NCI-H2196 treated with DMSO at 0.1 percent for 48 hours (cell line): ENCODE measurements at regions not wholly inside any gene's neighbourhood (a gene's known extent, or its start where the extent isn't known, plus 50 kb on each side); places are given as distances from the start of the nearest gene placed in this dataset.
"Not testable (repeated sequence)": the region's sequence is repeated elsewhere in the genome, so short reads cannot be mapped to it uniquely, and the experiment has no call there.

Source experiments
- DNase-seq: peaks from one replicate; lab custom pipeline; 2025; ENCODE audit not compliant: unreplicated experiment; lab: John Stamatoyannopoulos, UW

GRCh38 chr6:56904068-56904467 lies 50.8 kb upstream of the BEND6 start:
- DNase-seq = no peak

GRCh38 chr6:56902641-56903464 lies 52.1 kb upstream of the BEND6 start:
- DNase-seq = no peak

GRCh38 chr6:56900784-56901183 lies 54.1 kb upstream of the BEND6 start:
- no peak for DNase-seq

GRCh38 chr6:56899753-56900152 lies 55.2 kb upstream of the BEND6 start:
- DNase-seq = no peak

GRCh38 chr6:56899311-56899710 lies 55.6 kb upstream of the BEND6 start:
- no peak for DNase-seq

- no peak for DNase-seq
Observed at GRCh38 chr6:56897789-56898529, 56.9 kb upstream of the BEND6 start.

- no peak for DNase-seq
Observed at GRCh38 chr6:56891754-56892153, 63.2 kb upstream of the BEND6 start.

GRCh38 chr6:56890683-56891429 lies 64.1 kb upstream of the BEND6 start:
- DNase-seq = no peak

GRCh38 chr6:56890066-56890465 lies 64.8 kb upstream of the BEND6 start:
- no peak for DNase-seq

- no peak for DNase-seq
Observed at GRCh38 chr6:56889492-56889891, 65.4 kb upstream of the BEND6 start.

GRCh38 chr6:56888687-56889086 lies 66.2 kb upstream of the BEND6 start:
- no peak for DNase-seq

GRCh38 chr6:56887086-56887485 lies 67.8 kb upstream of the BEND6 start:
- no peak for DNase-seq

- no peak for DNase-seq
Observed at GRCh38 chr6:56877922-56878321, 77.0 kb upstream of the BEND6 start.

GRCh38 chr6:56875961-56876360 lies 78.9 kb upstream of the BEND6 start:
- no peak for DNase-seq

GRCh38 chr6:56875523-56875922 lies 79.4 kb upstream of the BEND6 start:
- no peak for DNase-seq

- no peak for DNase-seq
Observed at GRCh38 chr6:56874328-56874727, 80.6 kb upstream of the BEND6 start.

- DNase-seq = not testable (repeated sequence)
Observed at GRCh38 chr6:56870053-56870452, 84.9 kb upstream of the BEND6 start.

- DNase-seq = no peak
Observed at GRCh38 chr6:56869346-56869745, 85.6 kb upstream of the BEND6 start.

GRCh38 chr6:56868687-56869086 lies 86.2 kb upstream of the BEND6 start:
- DNase-seq = no peak

GRCh38 chr6:56866917-56867522 lies 87.9 kb upstream of the BEND6 start:
- no peak for DNase-seq
